HCT116 (cell line): ENCODE measurements at regions not wholly inside any gene's neighbourhood (a gene's known extent, or its start where the extent isn't known, plus 50 kb on each side); places are given as distances from the start of the nearest gene placed in this dataset.

Experiments
- ATF3 ChIP-seq: IDR thresholded peaks from 2 replicates; pipeline ENCODE4 v1.6.1; 2012
- CEBPB ChIP-seq: IDR thresholded peaks from 2 replicates; pipeline ENCODE4 v1.6.1; 2012; ENCODE audit warnings: low read depth
- CTCF ChIP-seq, 3 experiments: fragments of 200-600 bp in 1 of 3; sonication (generic) in 1 of 3; IDR thresholded peaks in 2 of 3; conservative IDR thresholded peaks in 1 of 3; 2 replicates each; pipeline ENCODE4 v1.5.1; 2012 to 2017; ENCODE audit warnings: low read depth in 2 of 3, low read length in 2 of 3, antibody characterized with exemption in 1 of 3, borderline replicate concordance in 1 of 3, control low read depth in 1 of 3, mild to moderate bottlenecking in 1 of 3, mixed read lengths in 1 of 3, mixed run types in 1 of 3, moderate library complexity in 1 of 3; ENCODE audit not compliant: insufficient read depth in 1 of 3
- EZH2 ChIP-seq: fragments of 200-600 bp; sonication (generic); IDR thresholded peaks from 2 replicates; pipeline ENCODE4 v1.6.1; 2017; ENCODE audit warnings: antibody characterized with exemption, mixed run types
- EZH2phosphoT487 ChIP-seq: fragments of 200-600 bp; IDR thresholded peaks from 2 replicates; pipeline ENCODE4 v1.6.1; 2018; ENCODE audit warnings: antibody characterized with exemption, borderline replicate concordance
- FOSL1 ChIP-seq: IDR thresholded peaks from 2 replicates; pipeline ENCODE4 v1.6.1; 2012; ENCODE audit warnings: low read depth
- JUND ChIP-seq: IDR thresholded peaks from 2 replicates; pipeline ENCODE4 v1.6.1; 2012
- MAX ChIP-seq: IDR thresholded peaks from 2 replicates; pipeline ENCODE4 v1.6.1; 2012
- POLR2A ChIP-seq: IDR thresholded peaks from 2 replicates; pipeline ENCODE4 v1.7.0; 2011; ENCODE audit warnings: borderline replicate concordance; ENCODE audit not compliant: insufficient read depth, insufficient read length; ENCODE audit errors: extremely low read depth
- POLR2AphosphoS5 ChIP-seq: IDR thresholded peaks from 2 replicates; pipeline ENCODE4 v1.6.1; 2011; ENCODE audit warnings: mild to moderate bottlenecking, low read depth, low read length, moderate library complexity
- SIN3A ChIP-seq: IDR thresholded peaks from 2 replicates; pipeline ENCODE4 v1.6.1; 2012; ENCODE audit warnings: low read depth
- SP1 ChIP-seq: IDR thresholded peaks from 2 replicates; pipeline ENCODE4 v1.6.1; 2012; ENCODE audit warnings: low read depth
- ZFX ChIP-seq: fragments of 450-650 bp; IDR thresholded peaks from 2 replicates; pipeline ENCODE4 v1.6.1; 2017
- ZNF274 ChIP-seq: fragments of 200-500 bp; sonication (Bioruptor generic); IDR thresholded peaks from 2 replicates; pipeline ENCODE4 v1.6.1; 2014; ENCODE audit warnings: mild to moderate bottlenecking, low read depth, low read length, inconsistent platforms

GRCh38 chr2:212723226-212723625 is 184.6 kb upstream of the ERBB4 start:
- no peak for TF ChIP-seq SP1
- TF ChIP-seq CTCF (IDR thresholded peaks at IDR 0.05 in 2 of 3, conservative IDR thresholded peaks at IDR 0.05 in 1 of 3; ENCODE audit: borderline replicate concordance in 1 of 3, insufficient read depth in 1 of 3, low read depth in 2 of 3, low read length in 2 of 3), result no peak
- no peak for TF ChIP-seq EZH2phosphoT487
- no peak for TF ChIP-seq POLR2A
- no peak for TF ChIP-seq CEBPB
- no peak for TF ChIP-seq JUND
- TF ChIP-seq ZNF274, result no peak
- TF ChIP-seq FOSL1, result no peak
- no peak for TF ChIP-seq EZH2
- no peak for TF ChIP-seq MAX
- no peak for TF ChIP-seq ATF3
- TF ChIP-seq POLR2AphosphoS5, result no peak
- no peak for TF ChIP-seq SIN3A
- no peak for TF ChIP-seq ZFX
